ENCODE measurements at regions not wholly inside any gene's neighbourhood (a gene's known extent, or its start where the extent isn't known, plus 50 kb on each side); places are given as distances from the start of the nearest gene placed in this dataset.

DNA sequence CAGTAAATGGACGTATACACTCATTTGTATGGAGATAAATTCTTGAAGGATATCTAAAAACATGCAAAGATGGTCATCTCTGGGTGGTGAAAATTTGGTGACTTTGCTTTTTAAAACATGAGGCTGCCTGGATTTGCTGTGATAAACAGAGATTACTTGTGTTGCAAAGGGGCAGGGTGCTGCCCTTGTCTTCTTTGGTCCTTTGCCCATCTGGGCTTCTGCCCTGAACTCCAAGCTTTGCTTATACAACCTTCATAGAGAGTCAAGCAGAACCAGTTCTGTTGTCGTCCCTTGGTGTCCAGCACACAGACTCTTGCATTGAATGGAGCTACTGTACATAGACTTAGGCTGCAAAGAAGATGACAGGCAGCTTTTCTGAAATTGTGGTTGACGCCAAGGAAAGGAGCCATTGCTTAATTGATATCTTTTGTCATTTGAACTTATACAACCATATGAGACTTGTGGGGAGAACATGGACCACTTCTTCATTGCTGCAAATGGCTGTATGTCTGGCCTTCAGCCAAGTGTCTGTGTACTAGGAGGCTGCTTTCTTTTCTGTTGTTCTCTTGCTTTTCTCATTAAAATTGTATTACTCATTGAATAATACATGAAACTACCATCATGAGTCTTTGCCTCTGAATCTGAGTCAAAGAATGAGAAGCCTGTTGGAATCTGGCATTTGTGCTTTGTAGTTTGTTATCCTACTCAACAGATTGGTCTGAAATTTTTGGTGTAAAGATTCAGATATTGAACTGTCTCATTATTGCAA lies 152.5 kb downstream of the DMRT2 start:
- DNase-seq, result no peak

DNA sequence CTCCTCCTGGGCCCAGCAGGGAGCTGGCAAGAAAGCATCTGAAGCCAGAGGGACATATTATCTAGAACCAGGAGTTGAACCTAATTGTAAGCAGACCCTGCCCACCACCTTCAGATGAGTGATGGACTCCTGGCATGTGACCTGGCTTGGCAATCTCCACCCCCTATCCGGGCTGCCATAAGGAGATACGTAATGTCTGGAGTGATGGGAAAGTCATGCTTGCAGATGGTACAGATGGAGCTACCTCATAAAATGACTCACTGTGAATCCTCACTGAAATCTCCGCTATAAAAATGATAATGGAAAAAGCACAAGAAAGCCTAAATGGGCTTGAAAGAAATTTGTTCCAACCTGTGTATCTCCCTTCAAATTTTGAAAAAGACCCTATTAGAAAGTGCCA lies 157.5 kb downstream of the DMRT2 start:
- DNase-seq, result no peak

DNA sequence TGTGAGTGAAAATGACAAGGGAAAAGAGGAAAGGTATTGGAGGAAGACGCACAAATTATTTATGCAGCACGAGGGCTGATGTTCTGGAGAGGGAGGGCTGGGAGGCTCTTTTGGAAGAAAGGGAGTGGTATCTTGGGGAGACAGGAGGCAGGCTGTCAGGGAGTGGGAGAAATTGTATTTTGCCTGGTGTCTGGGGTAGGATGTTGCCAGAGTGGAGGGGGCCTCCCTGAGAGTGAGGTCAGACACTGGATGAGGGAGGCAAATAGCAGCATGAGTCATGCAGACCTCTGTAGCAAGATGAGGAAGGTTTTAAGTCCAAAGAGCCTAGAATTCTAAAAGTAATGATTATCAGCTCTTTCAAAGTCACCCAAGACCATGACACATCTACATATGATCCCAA lies 158.0 kb downstream of the DMRT2 start:
- DNase-seq, result no peak

DNA sequence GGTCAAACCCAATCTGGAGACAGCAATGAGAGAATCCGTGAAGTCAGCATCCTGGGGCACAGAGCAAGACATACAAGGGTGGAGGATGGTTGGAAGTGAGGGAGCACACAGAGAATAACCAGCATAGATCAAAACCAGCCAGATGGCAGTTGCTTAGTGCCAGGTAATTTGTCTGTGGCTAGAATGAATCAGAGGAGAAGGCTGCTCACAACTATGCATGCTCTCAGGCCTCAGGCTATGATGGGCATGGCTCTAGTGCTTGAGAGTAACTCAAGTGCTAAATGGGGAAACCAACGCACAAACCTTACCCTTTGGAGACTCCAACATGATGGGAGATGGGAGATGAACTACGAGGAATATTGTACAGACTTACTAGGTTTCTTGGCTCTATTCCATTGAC lies 160.8 kb downstream of the DMRT2 start:
- DNase-seq, result no peak

DNA sequence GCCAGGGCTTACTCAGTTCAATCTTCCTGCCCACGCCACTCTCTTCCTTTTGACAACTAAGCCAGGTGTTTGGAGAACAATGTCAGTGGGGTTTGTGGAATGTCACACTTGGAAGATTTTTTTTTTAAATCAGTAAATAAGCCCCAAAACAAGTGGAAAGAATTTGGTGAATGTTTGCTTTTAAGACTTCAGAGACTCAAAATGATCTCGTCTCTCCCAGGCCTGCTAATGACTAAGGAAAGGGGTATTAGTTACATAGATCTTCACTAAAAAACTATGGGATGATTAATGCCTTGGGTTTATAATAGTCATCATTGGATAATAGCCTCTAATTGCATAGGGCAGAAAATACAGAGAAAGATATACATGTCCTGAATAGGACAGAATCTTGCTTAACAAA lies 166.4 kb downstream of the DMRT2 start:
- no peak for DNase-seq

DNA sequence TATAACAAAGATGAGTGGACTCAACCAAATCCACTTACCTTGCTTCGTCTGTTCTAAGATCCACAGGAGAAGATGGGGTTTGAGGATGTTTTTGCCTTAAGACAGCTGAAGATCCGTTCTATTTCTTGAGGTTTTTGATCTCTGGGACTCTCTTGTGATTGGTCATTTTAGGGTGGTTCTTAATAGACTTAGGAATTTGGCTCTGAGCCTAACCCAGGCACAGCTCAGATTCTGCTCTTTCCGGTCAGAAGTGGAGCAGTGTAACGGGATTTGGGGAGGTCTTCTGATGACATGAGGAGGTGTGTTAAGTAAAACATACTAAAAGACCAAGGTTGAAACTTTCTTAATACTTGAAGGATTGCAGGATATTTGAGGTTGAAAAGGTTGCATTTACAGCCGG lies 166.9 kb downstream of the DMRT2 start:
- no peak for DNase-seq

DNA sequence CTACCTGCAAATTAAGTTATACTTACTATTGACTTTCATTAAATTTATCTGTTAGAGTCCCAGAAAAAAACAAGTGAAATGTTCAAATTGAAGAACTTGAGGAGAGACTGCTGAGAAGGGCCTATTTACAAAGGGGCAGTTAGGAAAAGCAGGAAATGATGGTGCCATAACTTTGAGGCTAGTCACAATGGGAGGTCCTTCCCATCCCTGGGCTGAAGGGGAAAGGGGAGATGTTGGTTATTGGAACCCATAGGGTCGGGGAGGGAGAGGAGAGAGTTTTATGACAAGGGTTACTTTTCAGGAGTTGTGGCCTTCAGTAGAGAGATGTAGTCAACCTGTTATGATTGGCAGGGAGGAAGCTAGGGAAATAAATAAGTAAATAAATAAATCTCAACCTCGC lies 169.1 kb downstream of the DMRT2 start:
- no peak for DNase-seq

DNA sequence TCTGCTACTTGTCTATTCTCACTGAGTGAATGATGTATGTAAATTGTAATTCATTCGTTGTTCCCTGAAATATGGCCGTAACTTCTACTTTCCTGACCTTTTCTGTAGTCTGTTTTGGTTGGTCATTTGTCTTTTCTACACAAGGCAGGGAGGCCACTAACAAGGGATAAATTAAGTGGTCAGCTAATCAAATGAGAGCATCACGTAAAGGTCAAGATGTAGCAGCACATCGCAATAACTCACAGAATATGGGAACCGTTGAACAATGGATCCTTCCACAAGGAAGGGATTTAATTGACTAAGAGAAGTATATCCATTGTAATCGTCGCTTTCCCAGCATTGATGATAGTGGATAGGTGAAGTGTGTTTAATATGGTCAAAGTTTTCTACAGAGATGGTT lies 171.1 kb downstream of the DMRT2 start:
- no peak for DNase-seq

DNA sequence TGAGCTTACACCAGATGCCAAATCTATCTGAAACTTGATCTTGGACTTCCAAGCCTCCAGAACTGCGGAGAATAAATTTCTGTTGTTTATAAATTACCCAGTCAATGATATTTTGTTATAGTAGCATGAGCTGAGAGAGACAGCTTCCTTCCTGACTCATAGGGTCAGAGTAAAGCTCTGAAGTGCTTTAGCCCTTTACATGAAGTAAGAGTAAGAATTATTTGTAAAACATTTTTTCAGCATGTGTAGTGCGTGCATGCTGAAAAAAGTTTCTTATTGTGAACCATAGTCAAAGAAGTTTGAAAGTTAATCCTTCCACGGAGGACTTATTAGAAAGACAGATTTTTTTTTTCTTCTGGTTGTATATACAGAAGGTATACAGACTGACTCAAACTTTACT lies 172.4 kb downstream of the DMRT2 start:
- DNase-seq, result no peak

DNA sequence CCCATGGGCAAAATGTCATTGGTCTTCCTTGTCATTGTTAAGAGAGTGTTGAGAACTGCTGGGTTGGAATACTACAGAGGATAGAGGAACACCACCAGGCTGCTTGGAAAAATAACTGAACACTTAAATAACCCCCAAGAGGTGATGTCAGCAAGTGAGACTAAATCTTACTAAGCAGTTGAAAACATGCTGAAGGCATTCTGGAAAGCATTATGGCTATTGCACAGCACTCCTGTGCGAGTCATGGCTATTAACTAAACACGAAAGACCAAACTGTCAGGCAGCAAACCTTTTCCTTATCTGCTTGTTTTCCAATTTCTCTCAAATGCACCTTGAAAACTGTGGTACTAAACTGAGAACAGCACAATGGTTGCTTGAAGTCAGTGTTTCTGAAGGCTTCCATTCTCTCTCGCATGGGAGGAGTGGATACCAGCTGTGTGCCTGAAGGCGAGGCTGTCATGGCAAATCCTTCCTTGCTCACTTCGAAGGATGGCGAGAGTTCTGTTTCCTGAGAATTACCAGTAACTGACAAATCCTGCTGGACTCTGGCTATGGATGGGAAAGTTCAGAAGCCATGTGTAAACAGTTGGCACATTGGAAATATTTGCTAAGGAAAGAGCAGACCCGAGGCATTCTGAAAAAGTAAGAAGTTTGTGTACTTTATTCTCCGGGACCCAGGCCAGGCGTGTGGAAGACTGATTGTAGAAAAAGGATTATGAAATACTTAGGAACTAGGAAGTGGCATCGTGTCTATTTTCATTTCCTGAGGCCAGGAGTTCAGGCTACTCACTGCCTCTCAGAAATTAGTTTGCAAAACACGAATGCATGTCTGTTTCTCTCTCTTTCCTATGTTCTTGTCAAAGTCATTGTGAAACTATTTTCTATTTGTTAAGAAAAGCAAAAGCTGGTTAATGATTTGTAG lies 182.1 kb downstream of the DMRT2 start:
- no peak for DNase-seq

DNA sequence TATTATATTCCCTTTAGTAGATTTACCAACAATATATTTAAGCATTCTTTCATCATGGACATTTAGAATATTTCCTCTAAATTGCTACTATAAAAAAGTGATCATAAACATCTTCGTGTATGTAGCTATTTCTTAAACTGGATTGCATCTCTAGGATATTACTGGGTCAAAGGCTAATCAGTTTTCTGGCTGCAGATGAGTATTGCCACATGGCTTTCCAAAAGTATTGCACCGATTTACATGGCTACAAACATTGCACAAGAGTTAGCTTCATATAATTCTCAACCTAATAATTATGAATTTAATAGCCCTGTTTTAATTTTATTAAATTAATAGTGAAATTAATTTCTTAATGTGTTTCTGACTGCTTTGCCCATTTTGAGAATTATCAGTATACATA lies 183.4 kb downstream of the DMRT2 start:
- DNase-seq, result no peak

DNA sequence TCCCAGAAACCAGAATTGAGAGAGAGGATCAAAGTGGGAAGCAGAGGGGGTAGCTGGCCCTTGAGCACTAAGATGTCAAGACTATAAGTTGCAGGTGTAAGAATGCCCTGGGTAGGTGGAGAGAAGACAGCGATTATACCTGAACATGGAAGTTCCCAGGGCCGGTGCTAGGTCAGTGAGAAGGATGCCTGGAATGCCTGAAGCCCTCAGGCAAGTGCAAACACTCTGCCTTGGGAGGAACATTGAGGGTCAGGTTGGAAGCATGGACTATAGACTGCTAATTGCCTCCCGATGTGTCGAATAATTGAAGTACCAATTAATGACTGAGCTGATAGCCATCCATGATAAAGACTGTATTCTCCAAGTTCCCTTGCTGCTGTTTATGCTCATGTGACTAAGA lies 185.5 kb downstream of the DMRT2 start:
- DNase-seq, result no peak

DNA sequence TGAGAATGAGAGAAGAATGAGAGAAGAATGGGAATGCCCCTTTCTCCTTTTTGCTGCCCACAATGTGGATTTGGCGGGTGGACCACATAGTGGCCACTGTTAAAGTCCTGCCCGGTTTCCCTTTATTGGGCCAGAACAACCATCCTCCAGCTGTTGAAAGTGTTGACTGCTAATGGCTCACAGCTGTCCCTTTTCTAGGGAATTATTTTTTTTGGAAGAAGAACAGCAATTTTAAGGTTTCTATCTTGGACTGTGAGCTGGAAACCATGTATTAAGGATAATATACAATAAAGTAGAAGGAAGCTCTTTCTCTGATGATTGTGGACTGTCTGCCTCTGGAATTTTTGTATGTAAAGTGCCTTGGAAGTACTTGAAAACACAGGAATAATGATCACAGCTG lies 185.9 kb downstream of the DMRT2 start:
- DNase-seq, result no peak

DNA sequence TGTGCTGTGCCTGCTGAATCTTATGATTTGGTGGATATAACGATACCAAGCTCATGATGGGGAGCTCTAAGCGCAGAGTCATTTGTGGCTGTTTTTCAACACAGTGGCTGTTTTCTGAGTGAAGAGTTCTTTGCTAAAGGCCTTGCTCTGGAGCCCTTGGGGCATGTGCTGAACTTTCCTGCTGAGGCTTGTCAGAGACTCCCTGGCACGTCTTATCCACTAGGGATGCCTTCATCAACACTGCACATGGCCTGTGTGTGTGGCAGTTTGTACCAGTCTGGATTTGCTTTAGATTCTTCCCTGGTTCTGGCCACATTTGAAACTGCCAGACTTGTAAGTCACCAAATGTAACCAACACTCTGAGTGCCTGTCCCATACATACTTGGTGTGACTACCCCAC lies 188.2 kb downstream of the DMRT2 start:
- DNase-seq, result no peak

DNA sequence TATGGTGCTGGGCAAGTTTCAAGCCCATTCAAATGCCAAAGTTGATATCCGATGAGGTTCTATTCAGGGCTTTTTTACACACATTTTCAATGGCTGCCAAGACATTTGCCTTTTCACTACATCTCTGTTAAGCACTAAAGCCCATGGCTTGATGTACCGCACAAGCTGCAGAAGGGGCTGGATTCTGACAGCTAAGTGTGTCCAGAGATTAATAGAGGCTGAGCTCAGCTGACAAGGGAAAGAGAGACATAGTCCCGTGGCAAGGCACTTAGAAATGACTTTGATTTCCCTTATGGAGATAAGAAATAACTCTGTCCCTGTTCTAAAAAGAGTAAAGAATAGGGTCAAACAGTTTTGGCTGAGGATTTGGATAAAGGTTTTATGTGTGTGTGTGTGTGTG lies 198.6 kb downstream of the DMRT2 start:
- DNase-seq, result no peak

DNA sequence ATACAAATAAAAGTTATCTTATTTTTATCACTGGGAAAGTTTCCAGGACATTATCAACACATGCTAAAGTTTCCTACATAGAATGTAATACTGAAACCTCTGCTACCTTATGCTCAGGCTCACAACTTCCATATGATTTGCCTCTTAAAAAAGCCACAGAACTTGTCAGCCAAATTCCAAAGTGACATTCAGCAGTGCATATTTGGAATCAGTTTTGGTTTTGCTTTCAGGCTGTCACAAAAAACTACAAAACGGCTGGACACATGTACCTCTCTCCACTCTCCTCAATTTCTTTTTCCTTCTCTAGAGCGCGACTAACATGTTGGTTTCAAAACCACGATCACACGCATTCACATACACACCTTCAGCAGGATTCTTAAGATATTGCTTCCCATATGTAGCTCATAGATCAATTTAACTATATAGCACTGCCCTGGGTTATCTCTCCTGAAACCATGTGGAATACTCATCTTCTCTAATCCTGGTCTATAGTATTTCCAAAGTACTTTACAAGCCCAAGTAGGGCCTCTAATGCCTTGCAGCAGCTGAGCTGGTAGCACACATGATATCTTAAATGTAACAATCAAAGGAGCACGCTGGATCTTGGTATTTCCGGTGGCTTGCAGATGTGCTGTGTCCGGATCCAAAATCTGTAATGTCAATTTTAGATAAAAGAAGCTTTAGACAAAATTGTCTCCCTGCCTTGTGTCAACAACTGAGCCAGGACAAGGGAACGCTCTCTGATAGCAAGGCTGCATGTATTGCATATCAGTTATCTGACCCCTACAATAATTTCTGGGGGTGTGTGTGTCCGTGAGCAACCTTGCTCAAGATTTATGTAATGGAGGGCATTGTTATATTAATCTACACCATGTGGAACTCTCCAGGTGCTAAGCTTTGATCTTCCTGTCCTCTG lies 203.2 kb downstream of the DMRT2 start:
- no peak for DNase-seq

DNA sequence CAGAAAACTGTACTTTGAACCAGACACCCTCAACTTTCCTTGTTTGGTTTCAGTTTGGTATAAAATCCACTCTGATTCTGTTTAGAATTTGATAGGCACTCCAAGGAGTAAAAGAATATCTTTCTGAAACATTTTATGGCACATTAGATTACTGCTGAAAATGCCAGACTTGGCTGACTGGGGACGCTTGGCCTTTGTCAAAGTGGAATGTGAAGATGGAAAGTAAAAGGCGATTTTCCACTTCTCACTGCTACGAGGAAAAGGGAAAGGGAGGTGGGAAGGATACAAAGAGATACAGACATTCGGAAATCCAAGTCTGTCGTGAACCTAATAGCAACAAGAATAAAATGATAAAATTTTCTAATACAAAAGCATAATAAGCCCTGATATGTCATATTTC lies 203.9 kb downstream of the DMRT2 start:
- DNase-seq, result no peak

DNA sequence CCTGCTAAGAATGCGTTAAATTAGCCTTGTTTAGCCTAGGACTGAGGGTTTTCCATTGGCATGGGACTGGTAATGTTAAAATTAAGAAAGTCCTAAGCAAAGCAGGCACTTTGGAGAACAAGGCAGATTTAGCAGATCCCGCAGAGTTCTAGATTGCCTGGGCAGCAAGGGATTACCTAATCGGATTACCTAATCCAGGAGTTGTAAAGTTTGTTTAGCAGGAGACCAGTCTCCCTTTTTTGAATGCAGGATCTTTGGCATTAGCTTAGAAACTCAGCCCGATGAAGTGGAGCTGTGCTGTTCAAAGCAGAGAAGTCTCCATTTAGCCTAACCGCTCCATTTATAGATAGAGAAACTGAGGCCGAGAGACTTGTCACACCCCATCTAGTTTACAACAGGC lies 206.0 kb downstream of the DMRT2 start:
- DNase-seq, result no peak

DNA sequence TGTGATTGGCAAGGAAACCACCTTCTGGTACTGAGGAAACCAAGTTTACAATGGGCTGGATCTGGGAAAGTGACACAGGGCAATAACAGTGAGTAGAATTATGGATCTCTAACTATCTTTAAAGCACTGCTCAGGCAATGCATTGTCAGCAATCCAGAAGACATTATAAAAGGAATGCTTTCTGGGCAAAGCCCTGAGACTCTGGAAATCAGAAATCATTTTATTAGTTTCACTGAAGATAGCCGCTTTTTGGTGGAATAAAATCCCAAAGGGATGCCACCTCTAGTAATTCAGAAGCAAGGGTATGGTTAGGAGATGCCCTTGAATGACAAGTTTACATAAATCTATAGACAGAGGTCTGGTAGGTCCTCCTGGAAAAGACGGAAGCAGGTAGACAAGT lies 211.1 kb downstream of the DMRT2 start:
- no peak for DNase-seq

DNA sequence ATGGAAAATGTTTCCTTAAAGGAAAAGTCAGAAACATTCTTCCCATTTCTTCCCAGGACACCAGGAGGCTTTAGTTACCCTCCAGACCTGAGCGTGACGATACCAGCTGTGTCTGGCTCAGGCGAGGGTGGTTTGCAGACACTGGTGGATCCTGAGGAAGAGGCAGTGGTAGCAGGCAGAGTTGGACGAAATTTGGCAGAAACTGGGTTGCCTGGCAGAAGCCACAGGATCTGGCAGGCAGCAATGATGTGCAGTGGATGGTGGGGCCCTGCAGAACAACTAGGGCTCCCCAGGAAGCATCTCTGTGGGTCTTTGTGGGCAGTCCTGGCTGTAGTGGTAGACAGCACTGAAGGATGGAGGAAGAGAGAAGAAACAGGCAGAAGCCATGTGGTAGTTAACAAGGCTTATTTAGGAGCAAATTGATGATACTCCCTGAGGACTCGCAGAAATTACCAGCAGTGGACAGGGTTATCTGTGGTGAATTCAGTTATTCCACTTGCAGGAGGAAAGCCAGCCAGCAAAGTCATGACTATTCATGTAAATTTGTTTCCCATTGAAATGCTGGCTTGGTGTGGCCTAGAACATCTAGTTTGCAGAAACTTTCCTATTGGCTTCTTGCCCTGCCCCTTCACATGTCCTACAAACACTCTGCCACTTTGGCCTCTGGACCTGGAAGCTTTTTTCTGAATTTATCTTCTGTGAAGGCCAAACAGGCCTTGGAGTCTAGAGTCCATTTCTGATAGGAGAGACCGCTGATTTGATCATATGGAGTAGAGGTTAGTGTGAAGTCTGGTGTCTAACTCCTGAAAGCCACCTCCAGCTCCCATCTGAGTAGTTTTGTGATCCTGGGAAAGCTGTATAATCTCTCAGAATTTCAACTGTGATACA lies 212.0 kb downstream of the DMRT2 start:
- DNase-seq, result no peak

DNA sequence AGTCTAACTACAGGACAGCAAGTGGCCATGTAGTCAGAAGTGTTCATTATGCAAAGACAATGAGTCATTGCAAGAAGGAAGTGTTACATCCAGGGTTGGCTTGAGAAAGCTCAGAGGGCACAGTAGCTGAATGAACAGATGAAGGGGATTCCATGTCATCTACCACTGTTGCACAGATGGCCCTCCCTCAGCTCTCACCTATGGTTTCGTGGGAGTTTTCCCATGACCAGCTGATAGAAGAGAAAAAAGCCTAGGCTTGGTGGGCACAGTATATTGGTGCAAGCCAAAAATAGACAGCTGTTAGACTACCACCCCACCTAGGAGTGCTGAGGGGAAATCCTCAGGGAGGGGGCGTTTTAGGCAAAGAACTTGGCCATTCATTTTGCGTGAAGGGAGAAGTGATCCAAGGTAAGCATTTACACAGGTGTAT lies 217.0 kb downstream of the DMRT2 start:
- no peak for DNase-seq

DNA sequence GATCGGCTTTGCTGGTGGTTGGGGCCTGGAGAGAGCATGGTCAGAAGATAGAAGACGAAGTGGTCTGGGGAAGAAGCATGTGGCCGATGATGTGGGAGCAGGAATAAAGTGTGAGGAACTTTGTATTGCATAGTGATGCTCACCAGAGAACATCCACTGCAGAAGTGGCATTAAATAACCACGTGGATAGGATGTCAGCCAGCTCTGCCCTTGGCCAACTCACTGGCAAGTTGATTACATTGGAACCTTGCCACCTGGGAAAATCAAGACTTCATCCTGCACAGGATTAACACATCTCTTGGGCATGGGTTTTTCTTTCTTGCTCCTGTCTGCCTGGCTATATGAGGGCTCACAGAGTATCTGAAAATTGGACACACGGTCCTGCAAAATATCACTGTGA lies 217.4 kb downstream of the DMRT2 start:
- DNase-seq, result no peak
